COLO668 (cell line): ENCODE measurements at regions not wholly inside any gene's neighbourhood (a gene's known extent, or its start where the extent isn't known, plus 50 kb on each side); places are given as distances from the start of the nearest gene placed in this dataset.

Experiments used
- DNase-seq: peaks from one replicate; lab custom pipeline; 2025; ENCODE audit not compliant: unreplicated experiment; lab: John Stamatoyannopoulos, UW

DNA sequence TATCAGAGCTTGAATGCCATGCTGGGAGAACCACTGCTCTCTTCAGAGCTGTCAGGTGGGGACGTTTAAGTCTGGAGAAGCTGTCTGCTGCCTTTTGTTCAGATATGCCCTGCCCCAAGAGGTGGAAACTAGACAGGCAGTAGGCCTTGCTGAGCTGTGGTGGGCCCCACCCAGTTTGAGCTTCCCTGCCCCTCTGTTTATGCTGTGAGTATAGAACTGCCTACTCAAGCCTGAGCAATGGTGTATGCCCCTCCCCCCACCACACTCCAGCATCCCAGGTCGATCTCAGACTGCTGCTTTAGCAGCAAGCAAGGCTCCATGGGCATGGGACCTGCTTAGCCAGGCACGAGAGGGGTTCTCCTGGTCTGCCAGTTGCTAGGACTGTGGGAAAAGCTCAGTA is 362.3 kb downstream of the FAM170A start:
- DNase-seq = no peak

DNA sequence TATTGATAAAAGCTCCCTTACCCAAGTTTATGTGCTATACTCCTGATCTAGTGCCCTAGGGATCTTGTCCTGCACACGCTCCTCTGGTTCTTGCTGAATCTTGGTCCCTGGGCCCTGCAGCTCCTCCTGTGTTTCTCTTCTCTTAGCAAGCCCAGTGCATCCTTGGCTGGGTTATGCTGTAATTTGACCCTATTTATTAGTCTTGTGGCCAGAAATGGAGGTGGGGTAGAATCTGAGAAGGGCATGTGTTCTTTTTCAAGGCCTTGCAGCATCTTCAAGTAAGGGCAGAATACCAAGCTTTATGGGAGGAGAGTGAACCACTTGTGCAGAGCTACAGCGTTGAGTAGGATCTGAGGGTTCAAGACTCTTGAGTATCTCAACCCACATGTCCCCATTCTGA is 366.8 kb downstream of the FAM170A start:
- no peak for DNase-seq

DNA sequence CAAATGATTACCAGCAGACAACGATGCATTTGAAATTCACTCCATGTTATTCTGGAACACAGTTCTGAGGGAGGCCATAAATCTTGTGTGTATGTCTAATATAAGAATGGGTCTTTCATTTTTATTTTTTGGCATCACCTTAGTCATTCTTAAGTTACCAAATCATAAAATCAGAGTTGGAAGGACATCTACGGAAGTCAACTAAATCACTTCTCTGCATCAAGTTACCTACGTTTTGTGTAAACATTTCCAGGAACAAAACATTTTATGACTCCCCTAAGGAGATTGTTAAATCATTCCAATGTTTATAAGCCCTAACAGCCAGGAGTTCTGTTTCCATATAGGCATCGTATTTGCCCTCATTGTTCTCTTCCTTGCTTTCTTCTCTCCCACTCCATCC is 378.2 kb downstream of the FAM170A start:
- no peak for DNase-seq

DNA sequence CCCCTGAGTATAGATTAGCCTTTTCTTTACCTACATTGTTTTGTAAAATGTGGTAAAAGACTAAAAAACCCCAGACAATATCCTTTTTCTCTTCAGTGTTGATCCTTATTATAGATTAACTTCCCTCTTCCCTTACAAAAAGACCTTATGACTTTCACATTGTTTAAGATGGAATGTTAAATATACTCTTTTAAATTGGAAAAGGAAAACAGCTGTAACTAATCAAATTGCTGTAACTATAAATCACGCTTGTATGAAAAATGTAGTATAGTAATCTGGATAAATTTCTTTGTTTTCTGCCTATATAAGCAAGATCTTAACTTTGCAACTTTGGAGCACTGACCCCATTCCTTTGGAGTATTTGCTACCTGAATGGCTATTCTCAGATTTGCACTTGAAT is 383.1 kb downstream of the FAM170A start:
- no peak for DNase-seq

DNA sequence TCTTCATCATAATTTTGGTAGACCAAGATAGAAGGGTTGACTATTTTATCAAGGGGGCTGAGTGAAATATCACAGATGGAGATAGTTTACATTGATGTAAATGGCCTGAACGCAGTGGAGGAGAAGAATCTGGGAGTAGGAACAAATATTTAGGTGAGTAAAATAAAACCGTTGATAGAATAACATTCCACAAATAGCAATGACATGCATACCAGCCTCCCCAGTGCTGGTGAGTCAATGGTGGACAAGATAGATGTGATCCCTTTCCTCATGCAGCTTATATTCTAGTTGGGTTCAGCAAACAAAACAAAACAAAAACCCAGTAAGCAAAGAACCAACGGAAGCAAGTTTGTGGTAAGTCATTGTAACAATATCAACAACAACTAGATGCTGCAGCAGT is 385.2 kb downstream of the FAM170A start:
- no peak for DNase-seq

DNA sequence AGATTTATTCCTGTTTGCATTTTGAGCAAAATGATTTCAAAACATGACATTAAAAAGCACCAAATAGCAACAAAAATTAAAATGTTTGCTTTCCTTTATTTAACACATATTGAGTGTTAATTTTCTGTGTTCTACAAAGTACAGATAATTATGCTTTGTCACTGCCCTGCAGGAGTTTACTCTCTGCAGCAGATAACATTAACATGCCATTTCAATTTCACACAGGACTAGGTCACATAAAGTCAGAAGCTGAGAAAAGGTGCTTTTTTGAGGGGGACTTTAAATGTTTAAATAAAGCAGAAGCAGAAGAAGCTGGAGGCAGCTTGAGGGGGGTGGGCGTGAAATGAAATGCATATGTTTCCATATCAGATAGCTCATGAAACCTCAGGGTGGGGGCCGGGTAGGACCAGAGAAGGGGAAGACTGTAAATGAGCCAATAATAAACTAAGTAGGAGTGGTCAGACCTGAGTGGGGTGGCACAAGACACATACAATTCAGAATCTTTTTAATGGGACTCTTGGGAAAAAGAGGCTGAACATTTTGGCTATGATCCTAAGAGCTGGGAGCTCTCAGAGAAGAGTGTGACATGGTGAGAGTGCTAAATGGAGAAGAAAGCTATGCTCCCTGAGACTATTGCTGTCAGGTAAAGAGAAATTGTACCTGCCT is 387.5 kb downstream of the FAM170A start:
- DNase-seq = no peak

DNA sequence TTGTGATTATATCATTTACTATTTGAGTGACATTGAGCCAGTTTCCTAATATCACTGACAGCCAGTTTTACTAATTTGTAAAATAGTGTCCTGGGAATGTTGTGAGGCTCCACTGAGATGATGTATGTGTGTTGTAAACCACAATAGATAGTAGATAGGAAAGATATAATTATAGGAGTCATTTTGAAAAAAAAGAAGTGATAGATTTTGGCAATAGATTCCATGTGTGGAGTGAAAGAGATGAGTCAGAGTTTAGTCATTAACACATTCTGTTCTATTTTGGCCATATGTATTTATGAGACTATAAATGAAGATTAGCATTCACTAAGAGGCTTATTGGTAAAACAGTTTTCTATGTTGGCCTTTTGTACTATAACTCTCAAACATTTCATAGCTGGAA is 388.2 kb downstream of the FAM170A start:
- DNase-seq = no peak

DNA sequence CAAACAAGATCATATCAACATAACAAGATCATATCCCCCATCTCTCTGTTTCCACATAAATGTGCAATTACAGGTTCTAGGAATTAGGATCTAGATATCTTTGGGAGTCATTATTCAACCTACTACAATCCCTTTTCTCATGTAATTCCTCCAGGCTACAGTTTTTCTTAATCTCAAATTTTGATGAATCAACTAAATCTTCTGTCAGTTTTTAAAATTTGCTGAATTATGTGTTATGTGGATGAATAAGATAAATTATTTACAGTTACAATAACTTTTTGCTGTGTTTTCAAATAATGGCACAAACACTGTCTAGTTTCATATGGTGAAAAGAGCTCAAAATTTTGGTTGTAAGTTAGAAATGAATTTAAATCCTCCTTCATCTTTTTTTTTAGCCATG is 405.8 kb downstream of the FAM170A start:
- DNase-seq = no peak

DNA sequence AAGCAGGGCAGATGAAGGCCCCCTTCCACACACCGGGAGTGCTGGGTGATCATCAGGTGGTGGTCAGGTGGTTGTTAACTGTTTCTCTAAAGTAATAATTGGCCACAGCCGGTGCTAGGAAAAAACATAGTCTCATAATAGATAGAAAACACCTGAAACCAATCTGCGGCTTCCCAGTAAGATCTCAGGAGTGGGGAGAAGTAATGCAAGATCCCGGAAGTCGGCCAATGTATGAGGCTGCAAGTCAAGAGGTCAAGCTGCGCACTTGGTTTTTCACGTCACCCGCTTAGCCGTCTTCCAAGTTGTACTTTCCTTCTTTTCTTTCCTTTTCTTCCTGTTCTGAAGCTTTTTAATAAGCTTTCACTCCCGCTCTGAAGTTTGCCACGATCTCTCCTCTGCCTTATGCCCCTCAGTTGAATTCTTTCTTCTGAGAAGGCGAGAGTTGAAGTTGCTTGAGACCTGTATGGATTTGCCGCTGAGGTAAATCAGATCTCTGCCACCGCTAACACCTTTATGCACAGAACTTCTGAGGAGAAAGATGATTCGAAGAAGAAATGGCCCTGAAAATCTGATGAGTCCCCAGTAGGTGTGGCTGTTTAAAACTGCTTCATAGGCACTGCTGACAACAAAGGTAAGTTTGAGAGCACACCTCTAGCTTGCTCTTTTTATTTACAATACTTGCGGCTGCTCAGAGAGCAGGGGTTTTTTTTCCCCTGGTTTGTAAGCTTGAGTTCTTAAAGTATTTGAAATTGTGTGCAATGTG is 406.6 kb downstream of the FAM170A start:
- no peak for DNase-seq

DNA sequence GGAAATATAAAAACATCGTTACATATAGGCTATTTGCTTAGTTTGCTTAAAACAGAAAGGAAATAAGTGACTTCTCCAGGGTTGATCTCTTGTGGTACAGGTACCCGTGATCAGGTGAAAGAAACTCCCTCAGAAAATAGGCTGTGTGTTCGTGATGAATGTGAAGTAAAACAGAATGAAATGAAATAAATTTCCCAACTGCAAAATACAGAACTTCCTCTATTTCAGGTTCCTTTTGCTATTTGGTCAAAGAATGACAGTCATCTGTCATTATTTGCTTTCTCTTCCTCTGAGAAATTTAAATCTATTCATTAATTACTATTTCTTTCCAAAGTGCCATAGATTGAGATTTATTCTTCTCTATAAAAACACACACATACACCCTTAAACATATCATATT is 408.1 kb downstream of the FAM170A start:
- no peak for DNase-seq

DNA sequence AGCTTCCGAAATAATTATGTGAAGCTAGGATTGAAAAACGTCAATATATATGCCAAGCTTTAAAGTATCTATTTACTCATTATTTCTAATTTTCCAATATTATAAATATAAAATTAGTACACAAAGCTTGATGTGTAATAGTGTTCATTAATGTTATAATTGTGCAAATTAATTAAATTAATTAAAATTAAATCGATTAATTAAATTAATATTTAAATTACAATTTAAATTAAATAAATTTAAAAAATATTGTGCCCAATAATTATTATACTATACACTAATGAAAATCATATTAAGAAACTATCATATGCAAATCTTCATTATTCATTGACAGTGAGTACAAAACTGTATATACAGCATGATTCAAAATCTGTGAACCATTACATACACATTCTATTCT is 409.8 kb downstream of the FAM170A start:
- DNase-seq = no peak

DNA sequence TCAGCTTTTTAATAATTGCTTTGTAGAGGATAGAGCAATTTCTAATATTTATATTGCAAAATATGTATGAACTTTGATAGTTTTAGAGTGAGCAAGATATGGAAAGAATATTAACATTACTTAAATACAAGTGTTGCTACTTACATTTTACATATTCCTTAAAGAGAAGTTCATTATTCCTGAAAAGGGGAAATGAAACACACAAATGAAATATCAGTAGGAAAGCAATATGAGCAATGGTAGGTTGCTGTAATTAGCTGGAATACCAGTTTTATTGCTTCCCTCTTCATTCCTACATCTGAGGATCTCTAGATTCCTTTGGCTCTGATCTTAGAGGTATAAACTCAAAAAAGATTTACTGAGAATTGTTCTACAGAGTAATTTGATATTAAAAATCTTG is 414.1 kb downstream of the FAM170A start:
- DNase-seq = no peak

DNA sequence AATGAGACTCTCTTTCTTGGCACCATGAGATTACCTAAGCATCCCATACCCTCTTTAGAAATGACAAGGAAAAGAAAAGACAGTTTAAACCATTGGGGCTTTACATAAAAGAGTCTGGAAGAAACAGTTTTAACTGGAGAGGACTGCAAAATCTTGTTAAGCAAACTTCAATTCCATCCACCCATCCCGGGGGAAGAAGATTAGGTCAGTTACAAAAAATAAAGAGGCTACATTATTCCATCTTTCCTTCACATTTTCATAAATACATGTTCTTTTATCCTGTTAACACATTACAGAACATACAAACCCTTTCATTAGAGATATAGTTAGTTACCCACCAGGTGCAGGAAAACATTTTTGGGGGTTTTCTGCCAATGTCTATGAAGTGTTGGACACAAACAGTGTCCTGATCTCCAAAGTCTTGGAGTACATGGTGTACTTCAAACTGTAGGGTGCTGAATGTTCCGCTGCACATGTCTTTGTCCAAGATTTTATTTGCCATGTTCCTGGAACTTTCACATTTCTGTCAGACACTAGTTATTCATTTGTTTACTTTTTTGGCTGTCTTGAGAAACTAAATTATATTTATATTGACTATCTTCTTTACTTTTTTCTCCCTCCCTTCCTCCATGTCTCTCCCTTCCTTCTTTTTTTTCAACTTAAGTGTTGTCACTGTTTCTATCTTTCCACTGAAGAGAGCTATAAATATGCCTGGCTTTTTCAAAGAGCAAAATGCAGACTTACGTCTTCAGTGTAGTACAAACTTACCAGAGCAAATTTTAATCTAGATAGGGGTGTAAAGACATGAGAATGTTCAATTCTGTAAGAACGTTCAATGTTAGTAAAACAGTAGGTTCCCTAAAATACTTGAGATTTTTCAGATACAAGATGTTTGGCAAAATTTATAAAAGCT is 410.9 kb upstream of the PRR16 start:
- DNase-seq = no peak

DNA sequence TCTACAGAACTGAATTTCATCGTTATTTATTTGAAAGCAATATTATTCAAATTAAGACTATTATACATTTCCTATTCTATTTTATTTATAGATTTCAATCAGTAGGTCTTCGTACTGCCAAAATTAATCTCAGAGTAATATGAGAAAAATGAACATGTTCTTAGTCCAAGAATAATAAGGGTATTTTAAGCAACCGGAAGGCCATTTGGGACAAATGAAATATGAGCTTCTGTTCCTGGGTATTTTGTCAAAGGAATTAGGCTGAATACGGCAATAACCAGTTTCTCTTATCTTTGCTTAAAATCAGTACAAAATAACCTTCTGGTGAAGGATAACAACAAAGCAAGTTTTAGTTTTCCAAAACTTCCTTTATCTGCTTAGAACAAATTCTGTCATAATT is 410.3 kb upstream of the PRR16 start:
- DNase-seq = no peak

DNA sequence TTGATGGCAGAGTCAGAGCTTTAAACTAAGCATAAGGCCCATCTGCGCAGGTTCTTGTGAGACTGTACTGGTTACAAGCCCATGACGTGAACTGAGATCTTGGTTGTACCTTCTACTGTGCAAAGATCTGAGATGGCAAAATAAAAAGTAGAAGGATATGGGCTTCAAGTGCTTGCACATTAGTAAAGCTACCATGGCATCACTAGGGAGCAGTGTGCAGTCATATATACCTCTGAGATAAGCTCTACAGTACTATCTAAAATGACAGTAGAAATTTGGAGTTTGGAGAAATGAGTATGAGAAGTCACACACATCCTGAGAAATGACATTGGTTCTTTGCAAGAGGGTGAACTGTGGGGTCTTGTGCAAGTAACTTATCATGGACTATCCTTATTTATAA is 408.2 kb upstream of the PRR16 start:
- peak; percentile 1 for DNase-seq

DNA sequence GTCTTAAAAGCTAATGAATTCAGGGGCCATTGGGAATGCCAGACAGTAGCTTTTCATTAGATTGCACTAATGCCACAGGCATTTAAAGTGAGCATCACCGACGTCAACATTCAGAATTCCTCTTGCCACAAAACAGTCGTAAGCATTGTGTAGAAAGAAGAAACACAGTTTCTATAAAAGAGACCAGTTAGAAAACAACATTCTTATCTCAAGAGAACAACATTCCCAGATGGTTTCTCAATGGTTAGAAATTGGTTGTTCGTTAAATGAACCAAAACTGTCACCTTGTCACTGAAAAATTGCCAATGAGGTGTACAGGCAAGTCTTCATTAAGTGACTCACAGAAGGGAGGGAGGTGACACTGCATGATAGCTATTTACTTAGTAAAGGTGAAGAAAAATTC is 401.6 kb upstream of the PRR16 start:
- DNase-seq = no peak

DNA sequence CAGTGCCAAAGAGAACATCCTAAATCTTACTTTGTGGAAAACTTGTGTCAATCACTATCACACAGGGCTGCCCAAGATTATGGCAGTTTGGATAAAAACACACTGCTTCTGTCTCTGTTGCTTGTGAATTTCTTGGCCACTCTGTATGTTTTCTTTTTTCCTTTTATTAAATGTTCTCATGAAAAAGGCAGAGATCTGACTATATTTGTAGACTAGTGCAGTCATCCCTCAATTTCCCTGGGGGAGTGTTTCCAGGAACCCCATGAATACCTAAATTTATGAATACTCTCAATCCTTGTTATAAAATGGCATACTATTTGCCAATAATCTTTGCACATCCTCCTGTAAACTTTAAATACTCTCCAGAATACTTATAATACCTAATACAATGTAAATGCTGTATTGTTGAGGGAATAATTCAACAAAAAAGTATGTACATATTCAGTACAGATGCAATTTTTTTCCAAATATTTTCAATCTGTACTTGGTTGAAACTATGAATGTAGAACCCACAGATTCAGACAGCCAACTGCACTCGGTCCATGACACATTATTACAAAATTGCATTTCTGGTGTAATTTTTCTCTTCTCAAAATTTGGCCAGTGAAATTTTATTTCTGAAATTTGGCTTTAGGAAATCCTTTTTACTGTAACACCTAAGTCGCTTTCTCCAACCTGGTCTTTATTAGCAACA is 391.9 kb upstream of the PRR16 start:
- DNase-seq = no peak

DNA sequence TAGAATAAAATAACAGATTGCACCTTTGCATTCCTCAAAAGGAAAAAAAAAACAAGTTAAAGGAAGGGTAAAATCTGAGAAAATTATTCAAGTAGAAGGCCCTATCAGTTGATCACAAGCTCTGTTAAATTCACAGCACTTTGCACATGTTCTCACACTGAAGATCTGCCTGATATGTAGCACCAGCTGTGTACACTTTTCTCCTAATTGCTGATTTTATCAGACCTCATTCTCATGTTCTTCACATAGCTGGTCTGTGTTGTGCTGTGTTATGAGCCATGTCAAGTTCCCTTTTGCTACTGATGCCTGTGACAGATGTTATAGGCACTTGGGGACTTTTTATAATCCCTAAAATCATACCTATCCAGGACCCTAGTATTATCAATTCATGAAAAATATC is 390.4 kb upstream of the PRR16 start:
- no peak for DNase-seq

DNA sequence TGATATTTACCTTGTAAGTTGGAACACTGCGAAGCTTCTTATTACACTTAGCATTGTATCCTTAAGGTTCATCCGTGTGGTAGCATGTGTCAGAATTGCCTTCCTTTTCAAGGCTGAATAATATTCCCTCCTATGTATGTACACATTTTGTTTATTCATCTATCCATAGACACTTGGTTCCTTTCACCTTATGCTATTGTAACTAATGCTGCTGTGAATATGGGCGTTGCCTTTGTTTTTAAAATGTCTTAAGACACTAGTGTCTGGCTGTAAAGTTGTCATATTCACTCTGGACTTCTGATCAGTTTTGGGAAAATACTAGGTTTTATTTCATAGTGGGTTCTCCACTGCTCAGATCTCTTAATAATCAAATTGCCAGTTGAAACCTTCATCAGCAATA is 383.3 kb upstream of the PRR16 start:
- no peak for DNase-seq

DNA sequence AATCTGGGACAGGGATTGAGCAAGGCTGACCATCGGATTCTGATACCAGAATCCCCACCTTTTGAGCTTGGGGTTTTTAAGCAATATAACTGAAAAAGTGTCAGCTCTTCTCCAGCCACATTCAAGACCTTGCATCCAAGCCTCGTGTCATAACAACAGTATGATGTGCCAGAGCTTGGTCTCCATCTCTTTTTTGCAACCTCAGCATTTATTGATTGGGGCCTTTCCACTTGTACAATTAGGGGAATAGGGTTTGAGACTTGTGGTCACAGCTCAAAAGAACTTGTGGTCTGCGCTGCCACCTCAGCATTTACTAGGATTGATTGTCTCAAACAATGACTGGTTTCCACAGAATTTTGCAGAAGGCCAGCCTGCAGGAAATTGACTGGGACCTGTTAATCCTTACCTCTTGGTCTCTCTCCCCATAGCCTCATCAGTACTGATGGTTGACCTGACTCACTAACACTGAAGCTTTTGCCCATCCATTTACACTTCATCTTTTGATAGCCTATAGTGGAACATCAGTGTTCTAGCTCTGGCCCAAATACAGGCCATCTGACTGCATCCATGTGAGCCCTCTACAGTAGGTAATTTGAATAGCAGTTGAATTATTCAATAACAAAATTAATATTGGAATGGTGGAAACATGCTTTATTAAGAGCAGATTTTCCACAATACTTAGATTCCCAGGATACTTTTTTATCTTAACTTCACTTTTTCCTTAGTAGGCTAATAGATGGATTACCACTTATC is 381.6 kb upstream of the PRR16 start:
- no peak for DNase-seq
